ENCODE measurements at regions not wholly inside any gene's neighbourhood (a gene's known extent, or its start where the extent isn't known, plus 50 kb on each side); places are given as distances from the start of the nearest gene placed in this dataset.
"Not testable (repeated sequence)": the region's sequence is repeated elsewhere in the genome, so short reads cannot be mapped to it uniquely, and the experiment has no call there.

DNA sequence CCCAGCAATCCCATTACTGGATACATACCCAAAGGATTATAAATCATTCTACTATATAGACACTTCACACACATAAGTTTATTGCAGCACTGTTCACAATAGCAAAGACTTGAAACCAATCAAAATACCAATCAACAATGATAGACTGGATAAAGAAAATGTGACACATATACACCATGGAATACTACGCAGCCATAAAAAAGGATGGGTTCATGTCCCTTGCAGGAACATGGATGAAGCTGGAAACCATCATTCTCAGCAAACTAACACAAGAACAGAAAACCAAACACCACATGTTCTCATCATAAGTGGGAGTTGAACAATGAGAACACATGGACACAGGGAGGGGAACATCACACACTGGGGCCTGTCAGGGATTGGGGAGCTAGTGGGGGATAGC lies 475.4 kb upstream of the NFIA start:
- TF ChIP-seq, protein P1, sequence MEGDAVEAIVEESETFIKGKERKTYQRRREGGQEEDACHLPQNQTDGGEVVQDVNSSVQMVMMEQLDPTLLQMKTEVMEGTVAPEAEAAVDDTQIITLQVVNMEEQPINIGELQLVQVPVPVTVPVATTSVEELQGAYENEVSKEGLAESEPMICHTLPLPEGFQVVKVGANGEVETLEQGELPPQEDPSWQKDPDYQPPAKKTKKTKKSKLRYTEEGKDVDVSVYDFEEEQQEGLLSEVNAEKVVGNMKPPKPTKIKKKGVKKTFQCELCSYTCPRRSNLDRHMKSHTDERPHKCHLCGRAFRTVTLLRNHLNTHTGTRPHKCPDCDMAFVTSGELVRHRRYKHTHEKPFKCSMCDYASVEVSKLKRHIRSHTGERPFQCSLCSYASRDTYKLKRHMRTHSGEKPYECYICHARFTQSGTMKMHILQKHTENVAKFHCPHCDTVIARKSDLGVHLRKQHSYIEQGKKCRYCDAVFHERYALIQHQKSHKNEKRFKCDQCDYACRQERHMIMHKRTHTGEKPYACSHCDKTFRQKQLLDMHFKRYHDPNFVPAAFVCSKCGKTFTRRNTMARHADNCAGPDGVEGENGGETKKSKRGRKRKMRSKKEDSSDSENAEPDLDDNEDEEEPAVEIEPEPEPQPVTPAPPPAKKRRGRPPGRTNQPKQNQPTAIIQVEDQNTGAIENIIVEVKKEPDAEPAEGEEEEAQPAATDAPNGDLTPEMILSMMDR (IDR thresholded peaks at IDR 0.05; ENCODE audit: poor library complexity, severe bottlenecking): not testable (repeated sequence)
- not testable (repeated sequence) for TF ChIP-seq EP300 (conservative IDR thresholded peaks at IDR 0.05; ENCODE audit: poor library complexity, severe bottlenecking); POLR2AphosphoS5 (IDR thresholded peaks at IDR 0.05); EZH2 (IDR thresholded peaks at IDR 0.05; ENCODE audit: borderline replicate concordance, insufficient read depth, low read length, poor library complexity, severe bottlenecking); MXI1 (conservative IDR thresholded peaks at IDR 0.05; ENCODE audit: poor library complexity, severe bottlenecking)
